ENCODE measurements at regions not wholly inside any gene's neighbourhood (a gene's known extent, or its start where the extent isn't known, plus 50 kb on each side); places are given as distances from the start of the nearest gene placed in this dataset.
"Not testable (repeated sequence)": the region's sequence is repeated elsewhere in the genome, so short reads cannot be mapped to it uniquely, and the experiment has no call there.

- DNase-seq, result no peak
These were observed 62.9 kb downstream of the GLRX5 start for GRCh38 chr14:95597784-95598211.

DNA sequence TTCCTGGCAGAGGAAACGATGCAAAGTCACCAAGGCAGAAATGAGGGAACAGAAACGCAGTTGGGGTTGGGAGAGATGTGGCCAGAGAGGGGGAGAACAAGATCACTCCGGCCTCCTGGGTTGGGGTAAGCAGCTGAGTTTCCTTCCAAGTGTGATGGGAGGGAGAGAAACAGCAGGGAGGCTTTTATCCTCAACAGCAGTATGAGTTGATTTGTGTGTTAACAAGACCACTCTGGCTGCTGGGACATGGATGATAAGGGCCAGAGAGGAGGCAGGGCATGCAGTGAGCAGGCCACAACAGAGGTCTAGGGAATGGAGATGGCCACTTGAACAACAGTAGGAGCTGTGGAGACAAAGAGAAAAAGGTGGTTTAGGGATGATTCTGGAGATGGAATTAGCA, 66.8 kb downstream of the GLRX5 start:
- DNase-seq, result no peak

GRCh38 chr14:95603415-95603814, 68.6 kb downstream of the GLRX5 start:
- DNase-seq, result no peak

GRCh38 chr14:95606266-95606665, 71.4 kb downstream of the GLRX5 start:
- no peak for DNase-seq

GRCh38 chr14:95608637-95609235, 73.9 kb downstream of the GLRX5 start:
- DNase-seq, result no peak

- peak in 1 of 2 donors; percentile 18 for DNase-seq
These were observed 74.6 kb downstream of the GLRX5 start for GRCh38 chr14:95609398-95609990.

DNA sequence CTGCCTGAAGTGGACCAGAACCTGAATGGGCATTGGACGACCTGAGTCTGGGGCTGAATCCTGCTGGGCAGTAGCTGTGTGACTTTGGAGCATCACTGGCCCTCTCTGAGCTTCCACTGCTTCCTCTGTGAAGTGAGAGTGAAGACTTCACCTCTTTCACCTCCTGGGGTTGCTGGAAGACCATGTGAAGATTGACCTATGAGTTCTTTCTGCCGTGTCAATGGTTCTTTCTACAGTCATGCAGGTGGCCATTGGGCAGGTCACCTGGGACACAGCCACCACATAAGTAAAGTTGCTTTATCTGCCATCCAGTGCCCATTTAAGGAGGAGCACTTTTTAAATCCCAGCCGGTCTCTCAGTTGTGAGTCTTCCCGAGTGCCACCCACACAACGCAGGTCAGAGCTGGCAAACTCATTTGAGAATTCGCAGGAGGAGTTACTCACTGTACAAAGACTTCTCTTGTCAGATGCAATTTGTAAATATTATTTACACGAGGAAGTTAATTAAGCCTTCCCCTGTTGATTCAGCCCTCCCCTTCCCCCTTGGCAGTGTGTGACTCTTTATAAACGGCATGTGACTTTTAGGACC, 74.8 kb upstream of the TCL1B start:
- no peak for DNase-seq

- DNase-seq, result peak in 1 of 2 donors; percentile 52
These were observed 71.9 kb upstream of the TCL1B start for GRCh38 chr14:95614349-95614748.

DNA sequence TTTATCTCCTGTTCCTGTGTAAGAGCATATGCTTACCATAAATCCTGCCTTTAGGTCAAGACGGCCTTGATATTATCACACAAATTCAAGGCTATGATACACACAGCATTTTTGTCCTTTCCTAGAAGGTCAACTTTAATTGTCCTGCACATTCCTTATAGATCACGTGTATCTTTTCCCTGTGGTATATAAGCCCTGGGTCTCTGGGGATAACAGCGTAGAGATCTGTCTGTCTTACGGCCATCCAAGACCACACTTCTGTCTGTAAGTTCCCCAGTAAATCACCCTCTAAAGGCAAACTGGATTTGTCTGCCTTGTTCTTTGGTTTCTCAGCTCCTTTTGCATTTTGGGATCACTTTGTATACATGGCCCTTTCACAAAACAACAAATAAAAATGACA, 69.5 kb upstream of the TCL1B start:
- no peak for DNase-seq

- DNase-seq, result no peak
These were observed 66.3 kb upstream of the TCL1B start for GRCh38 chr14:95619785-95620417.

DNA sequence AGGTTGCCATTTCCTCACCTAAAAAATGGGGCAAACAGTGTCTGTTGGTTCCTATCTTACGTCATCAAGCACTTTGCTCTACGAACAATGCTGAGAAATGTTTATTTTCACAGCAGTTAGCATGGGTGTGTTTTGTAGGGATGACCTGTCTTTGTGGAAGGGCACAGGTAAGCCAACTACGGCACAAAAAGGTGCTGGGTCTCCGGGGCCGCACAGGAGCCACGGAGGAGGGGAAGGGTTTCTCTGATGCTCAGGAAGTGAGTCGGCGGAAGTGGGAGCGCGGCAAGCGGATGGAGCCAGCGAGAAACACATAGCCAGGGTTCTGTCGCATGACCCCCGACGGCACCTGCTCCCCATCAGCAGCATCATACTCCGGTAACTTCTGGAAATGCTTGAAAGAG, 65.6 kb upstream of the TCL1B start:
- no peak for DNase-seq

DNA sequence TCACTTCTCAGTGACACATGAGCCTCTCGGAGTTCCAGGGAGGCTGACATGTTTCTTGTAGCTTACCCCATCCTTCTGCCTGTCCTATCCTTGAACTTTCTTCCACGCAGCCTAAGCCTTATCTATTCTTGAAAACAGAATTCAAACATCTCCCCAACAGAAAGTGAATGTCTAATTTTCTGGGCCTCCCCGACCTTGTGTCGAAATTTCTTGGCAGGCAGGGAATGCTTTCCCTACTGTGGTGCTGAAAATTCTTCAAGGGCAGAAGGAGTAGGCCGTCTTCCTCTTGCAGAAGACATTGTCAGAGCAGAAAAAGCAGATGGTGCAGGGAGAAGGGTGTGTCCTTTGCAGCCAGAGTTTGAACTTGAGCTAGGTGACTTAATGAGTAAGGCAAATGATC, 63.0 kb upstream of the TCL1B start:
- no peak for DNase-seq

DNA sequence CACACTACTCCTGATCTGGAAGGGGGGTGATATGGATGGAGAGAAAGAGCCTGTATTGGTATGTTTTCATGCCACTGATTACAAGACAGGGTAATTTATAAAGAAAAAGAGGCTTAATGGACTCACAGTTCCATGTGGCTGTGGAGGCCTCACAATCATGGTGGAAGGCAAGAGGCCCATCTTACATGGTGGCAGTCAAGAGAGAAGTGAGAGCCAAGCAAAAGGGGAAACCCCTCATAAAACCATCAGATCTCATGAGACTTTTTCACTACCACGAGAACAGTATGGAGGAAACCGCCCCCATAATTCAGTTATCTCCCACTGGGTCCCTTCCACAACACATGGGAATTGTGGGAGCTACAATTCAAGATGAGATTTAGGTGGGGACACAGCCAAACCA, 60.5 kb upstream of the TCL1B start:
- not testable (repeated sequence) for DNase-seq

- DNase-seq, result no peak
These were observed 51.2 kb upstream of the TCL1B start for GRCh38 chr14:95635051-95635450.
